Neural progenitor cell (in vitro differentiated cells): ENCODE measurements at regions not wholly inside any gene's neighbourhood (a gene's known extent, or its start where the extent isn't known, plus 50 kb on each side); places are given as distances from the start of the nearest gene placed in this dataset.

Experiments used
- DNase-seq: peaks from one replicate; pipeline ENCODE4 v3.0.0-alpha.2; 2016; ENCODE audit warnings: low spot score
- H2AFZ ChIP-seq: fragments of 200-600 bp; sonication (generic); replicated peaks from 2 replicates; pipeline ENCODE4 v1.6.1; 2016; ENCODE audit warnings: antibody characterized with exemption
- H3F3A ChIP-seq: fragments of 200-600 bp; sonication (generic); 2 replicates; pipeline ENCODE4 v1.6.1; 2016; ENCODE audit warnings: antibody characterized with exemption, low read depth
- H3K27ac ChIP-seq: fragments of 200-600 bp; sonication (generic); 2 replicates; pipeline ENCODE4 v1.5.1; 2016; ENCODE audit warnings: mild to moderate bottlenecking
- H3K27me3 ChIP-seq: fragments of 200-600 bp; sonication (generic); 2 replicates; pipeline ENCODE4 v1.6.1; 2016; ENCODE audit warnings: mild to moderate bottlenecking, moderate library complexity
- H3K36me3 ChIP-seq: fragments of 200-600 bp; sonication (generic); 2 replicates; pipeline ENCODE4 v1.5.1; 2016
- H3K4me1 ChIP-seq: fragments of 200-600 bp; sonication (generic); 2 replicates; pipeline ENCODE4 v1.6.1; 2016; ENCODE audit warnings: mixed run types
- H3K4me2 ChIP-seq: fragments of 200-600 bp; sonication (generic); 2 replicates; pipeline ENCODE4 v1.6.1; 2016
- H3K4me3 ChIP-seq: fragments of 200-600 bp; sonication (generic); 2 replicates; pipeline ENCODE4 v1.5.1; 2016
- H3K79me2 ChIP-seq: fragments of 200-600 bp; sonication (generic); 2 replicates; pipeline ENCODE4 v1.6.1; 2016; ENCODE audit warnings: low read depth
- H3K9ac ChIP-seq: fragments of 200-600 bp; sonication (generic); 2 replicates; pipeline ENCODE4 v1.6.1; 2016
- H3K9me3 ChIP-seq: fragments of 200-600 bp; sonication (generic); 2 replicates; pipeline ENCODE4 v1.5.1; 2016; ENCODE audit warnings: low read depth
- H4K20me1 ChIP-seq: fragments of 200-600 bp; sonication (generic); 2 replicates; pipeline ENCODE4 v1.6.1; 2016; ENCODE audit warnings: low read depth
- H3K27ac Mint-ChIP-seq: 3 replicates; pipeline ENCODE4 v1.8.0; 2021; ENCODE audit warnings: mixed read lengths
- H3K27me3 Mint-ChIP-seq: 2 replicates; pipeline ENCODE4 v1.8.0; 2022; ENCODE audit warnings: low read depth, mild to moderate bottlenecking, inconsistent platforms, moderate library complexity, mixed read lengths; ENCODE audit not compliant: insufficient read depth
- H3K36me3 Mint-ChIP-seq: 3 replicates; pipeline ENCODE4 v1.8.0; 2021; ENCODE audit warnings: mixed read lengths
- H3K4me1 Mint-ChIP-seq: 3 replicates; pipeline ENCODE4 v1.8.0; 2021; ENCODE audit warnings: mixed read lengths
- H3K4me3 Mint-ChIP-seq: 3 replicates; pipeline ENCODE4 v1.8.0; 2021; ENCODE audit warnings: mild to moderate bottlenecking, moderate library complexity, mixed read lengths
- H3K9me3 Mint-ChIP-seq: 3 replicates; pipeline ENCODE4 v1.8.0; 2020; ENCODE audit warnings: mixed read lengths
- EZH2 ChIP-seq: fragments of 200-600 bp; sonication (generic); IDR thresholded peaks from 2 replicates; pipeline ENCODE4 v1.6.1; 2017; ENCODE audit warnings: antibody characterized with exemption, mild to moderate bottlenecking, moderate library complexity
- EZH2phosphoT487 ChIP-seq: fragments of 200-600 bp; sonication (generic); IDR thresholded peaks from 2 replicates; pipeline ENCODE4 v1.6.1; 2017; ENCODE audit warnings: antibody characterized with exemption
- TF ChIP-seq, protein P1 (sequence below): fragments of 200-600 bp; sonication (generic); IDR thresholded peaks from 2 replicates; pipeline ENCODE4 v1.5.1; 2017; ENCODE audit warnings: antibody characterized with exemption, mild to moderate bottlenecking

DNA sequence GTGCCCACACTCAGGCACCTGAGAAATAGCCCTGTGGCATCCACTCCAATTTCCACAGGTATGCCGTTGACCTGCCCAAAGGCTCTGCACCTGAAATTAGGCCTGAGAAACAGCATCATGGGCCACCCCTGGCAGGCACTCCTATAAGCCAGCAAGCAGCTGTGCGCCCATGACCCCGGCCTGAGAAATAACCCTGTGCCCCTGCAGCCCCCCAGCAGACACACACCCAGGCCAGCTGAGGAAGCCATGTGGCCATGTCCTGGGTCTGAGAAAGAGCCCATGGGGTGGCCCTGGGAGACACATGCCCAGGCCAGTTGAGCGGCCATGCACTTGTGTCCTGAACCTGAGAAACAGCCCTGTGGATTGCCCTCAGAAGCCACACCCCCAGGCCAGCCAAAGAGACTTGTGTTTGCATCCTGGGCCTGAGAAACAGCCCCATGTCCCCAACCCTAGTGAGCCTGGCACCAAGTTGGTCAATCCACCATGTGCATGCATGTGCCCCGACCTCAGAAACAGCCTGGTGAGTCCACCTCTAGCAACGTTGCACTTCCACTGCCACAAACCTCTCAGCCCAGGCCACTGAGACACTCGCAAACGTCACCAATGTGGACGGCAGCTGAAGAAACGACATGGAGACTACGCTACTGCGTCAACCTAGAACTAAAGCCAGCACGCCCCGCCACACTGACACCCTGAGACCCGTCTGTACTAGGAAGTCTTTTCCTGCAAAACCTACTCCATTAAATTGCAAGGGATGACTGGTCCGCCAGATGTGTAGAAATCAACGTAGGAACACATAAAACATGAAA is 411.9 kb downstream of the TMEM121 start:
- Histone ChIP-seq H3K4me2 (no peak overlapping the region), H3K27me3 (no peaks in the 10 kb centered on the region), H2AFZ (no peak overlapping the region), H3K4me1 (no peaks in the 10 kb centered on the region), H3K27ac (no peak overlapping the region), H3K9ac (no peak overlapping the region), H4K20me1 (no peaks in the 10 kb centered on the region), H3F3A (no peaks in the 10 kb centered on the region), H3K79me2 (no peaks in the 10 kb centered on the region), H3K9me3 (peaks cover 21% of the 10 kb centered on the region), H3K36me3 (no peaks in the 10 kb centered on the region), H3K4me3 (no peak overlapping the region)
- no peak overlapping the region for H3K4me3 Mint-ChIP-seq
- DNase-seq: no peak
- TF ChIP-seq, protein P1, sequence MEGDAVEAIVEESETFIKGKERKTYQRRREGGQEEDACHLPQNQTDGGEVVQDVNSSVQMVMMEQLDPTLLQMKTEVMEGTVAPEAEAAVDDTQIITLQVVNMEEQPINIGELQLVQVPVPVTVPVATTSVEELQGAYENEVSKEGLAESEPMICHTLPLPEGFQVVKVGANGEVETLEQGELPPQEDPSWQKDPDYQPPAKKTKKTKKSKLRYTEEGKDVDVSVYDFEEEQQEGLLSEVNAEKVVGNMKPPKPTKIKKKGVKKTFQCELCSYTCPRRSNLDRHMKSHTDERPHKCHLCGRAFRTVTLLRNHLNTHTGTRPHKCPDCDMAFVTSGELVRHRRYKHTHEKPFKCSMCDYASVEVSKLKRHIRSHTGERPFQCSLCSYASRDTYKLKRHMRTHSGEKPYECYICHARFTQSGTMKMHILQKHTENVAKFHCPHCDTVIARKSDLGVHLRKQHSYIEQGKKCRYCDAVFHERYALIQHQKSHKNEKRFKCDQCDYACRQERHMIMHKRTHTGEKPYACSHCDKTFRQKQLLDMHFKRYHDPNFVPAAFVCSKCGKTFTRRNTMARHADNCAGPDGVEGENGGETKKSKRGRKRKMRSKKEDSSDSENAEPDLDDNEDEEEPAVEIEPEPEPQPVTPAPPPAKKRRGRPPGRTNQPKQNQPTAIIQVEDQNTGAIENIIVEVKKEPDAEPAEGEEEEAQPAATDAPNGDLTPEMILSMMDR: no peak
- no peak for TF ChIP-seq EZH2phosphoT487
- no peak for TF ChIP-seq EZH2
- H3K36me3 Mint-ChIP-seq: no peaks in the 10 kb centered on the region
- H3K9me3 Mint-ChIP-seq: peaks cover 61% of the 10 kb centered on the region
- H3K27ac Mint-ChIP-seq: no peak overlapping the region
- no peaks in the 10 kb centered on the region for H3K4me1 Mint-ChIP-seq
- H3K27me3 Mint-ChIP-seq: peaks cover 6% of the 10 kb centered on the region

DNA sequence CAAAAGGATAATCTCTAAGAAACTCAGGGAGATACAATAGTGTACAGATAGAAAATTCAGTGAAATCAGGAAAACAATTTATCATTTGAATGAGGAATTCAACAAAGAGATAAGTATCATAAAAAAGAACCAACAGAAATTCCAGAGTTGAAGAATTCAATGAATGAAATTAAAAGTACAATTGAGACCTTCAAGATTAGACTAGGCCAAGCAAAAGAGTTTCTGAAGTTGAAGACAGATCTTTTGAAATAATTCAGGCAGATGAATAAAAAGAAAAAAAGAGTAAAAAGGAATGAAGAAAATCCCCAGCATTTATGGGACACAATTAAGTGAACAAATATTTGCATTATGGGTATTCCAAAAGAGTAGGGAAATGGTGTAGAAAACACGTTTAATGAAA is 412.6 kb downstream of the TMEM121 start:
- Histone ChIP-seq H3K27me3 (no peaks in the 10 kb centered on the region), H3K27ac (no peak overlapping the region), H2AFZ (no peak overlapping the region), H3K9me3 (peaks cover 15% of the 10 kb centered on the region), H4K20me1 (no peaks in the 10 kb centered on the region), H3F3A (no peaks in the 10 kb centered on the region), H3K4me3 (no peak overlapping the region), H3K9ac (no peak overlapping the region), H3K4me1 (no peaks in the 10 kb centered on the region), H3K79me2 (no peaks in the 10 kb centered on the region), H3K36me3 (no peaks in the 10 kb centered on the region), H3K4me2 (no peak overlapping the region)
- Mint-ChIP-seq H3K36me3 (no peaks in the 10 kb centered on the region), H3K9me3 (peaks cover 61% of the 10 kb centered on the region), H3K27ac (no peak overlapping the region), H3K4me1 (no peaks in the 10 kb centered on the region), H3K27me3 (peaks cover 6% of the 10 kb centered on the region), H3K4me3 (no peak overlapping the region)
- TF ChIP-seq, protein P1: no peak
- TF ChIP-seq EZH2phosphoT487 (no peak), EZH2 (no peak)
- no peak for DNase-seq

DNA sequence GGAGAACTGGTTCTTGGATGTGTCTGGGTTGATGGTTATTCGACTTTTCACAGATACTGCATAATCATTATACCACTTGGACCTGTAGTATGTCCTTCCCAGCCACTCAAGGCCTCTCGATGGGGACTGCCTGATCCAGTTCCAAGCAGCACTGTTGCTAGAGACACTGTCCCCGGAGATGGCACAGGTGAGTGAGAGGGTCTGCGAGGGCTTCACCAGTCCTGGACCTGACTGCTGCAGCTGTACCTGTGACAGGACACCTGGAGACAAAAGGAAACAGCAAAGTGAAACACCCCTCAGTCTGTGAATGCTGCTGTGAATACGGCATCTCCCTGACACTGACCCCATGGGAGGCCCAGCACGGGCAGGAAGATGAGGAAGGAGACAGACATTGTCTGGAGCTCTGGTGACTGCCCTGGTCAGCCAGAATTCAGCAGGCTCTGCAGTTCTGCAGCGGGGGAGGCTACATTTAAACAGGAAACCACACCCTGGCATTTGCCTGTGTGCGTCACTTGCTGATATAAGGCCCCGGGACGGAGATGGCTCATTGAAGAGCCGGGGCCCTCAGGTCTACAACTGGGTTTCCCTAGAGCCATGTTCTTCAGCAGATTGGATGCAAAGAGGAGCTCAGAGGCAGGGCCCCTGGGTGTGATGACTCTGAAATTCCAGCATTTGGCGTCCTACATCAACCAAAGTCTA is 413.6 kb downstream of the TMEM121 start:
- Histone ChIP-seq H3K4me1 (no peaks in the 10 kb centered on the region), H2AFZ (no peak overlapping the region), H4K20me1 (no peaks in the 10 kb centered on the region), H3K4me3 (no peak overlapping the region), H3K4me2 (no peak overlapping the region), H3K79me2 (no peaks in the 10 kb centered on the region), H3F3A (no peaks in the 10 kb centered on the region), H3K27ac (no peak overlapping the region), H3K9ac (no peak overlapping the region), H3K27me3 (no peaks in the 10 kb centered on the region), H3K36me3 (no peaks in the 10 kb centered on the region), H3K9me3 (peaks cover 5% of the 10 kb centered on the region)
- no peak for DNase-seq
- Mint-ChIP-seq H3K27me3 (peaks cover 6% of the 10 kb centered on the region), H3K4me3 (no peak overlapping the region), H3K36me3 (no peaks in the 10 kb centered on the region), H3K4me1 (no peaks in the 10 kb centered on the region), H3K27ac (no peak overlapping the region), H3K9me3 (peaks cover 68% of the 10 kb centered on the region)
- TF ChIP-seq EZH2phosphoT487 (no peak), EZH2 (no peak)
- TF ChIP-seq, protein P1: no peak
